ENCODE measurements at regions not wholly inside any gene's neighbourhood (a gene's known extent, or its start where the extent isn't known, plus 50 kb on each side); places are given as distances from the start of the nearest gene placed in this dataset.

GRCh38 chr5:9722601-9723180 lies 92.5 kb upstream of the TAS2R1 start:
- no peak overlapping the region for H3K27ac ChIP-seq
- no peaks in the 10 kb centered on the region for H3K79me2 ChIP-seq
- H3K4me1 ChIP-seq (ENCODE audit: insufficient read depth) = no peaks in the 10 kb centered on the region
- WGBS (ENCODE audit: low lambda C conversion rate, missing lambda C conversion rate) = 92% methylated on average over 4 of the region's 4 CpGs
- TF ChIP-seq EZH2 (IDR thresholded peaks at IDR 0.05; ENCODE audit: borderline replicate concordance) (no peak), EZH2phosphoT487 (IDR thresholded peaks at IDR 0.05; ENCODE audit: low read depth, severe bottlenecking, unreplicated experiment) (no peak)
- TF ChIP-seq, protein P1, sequence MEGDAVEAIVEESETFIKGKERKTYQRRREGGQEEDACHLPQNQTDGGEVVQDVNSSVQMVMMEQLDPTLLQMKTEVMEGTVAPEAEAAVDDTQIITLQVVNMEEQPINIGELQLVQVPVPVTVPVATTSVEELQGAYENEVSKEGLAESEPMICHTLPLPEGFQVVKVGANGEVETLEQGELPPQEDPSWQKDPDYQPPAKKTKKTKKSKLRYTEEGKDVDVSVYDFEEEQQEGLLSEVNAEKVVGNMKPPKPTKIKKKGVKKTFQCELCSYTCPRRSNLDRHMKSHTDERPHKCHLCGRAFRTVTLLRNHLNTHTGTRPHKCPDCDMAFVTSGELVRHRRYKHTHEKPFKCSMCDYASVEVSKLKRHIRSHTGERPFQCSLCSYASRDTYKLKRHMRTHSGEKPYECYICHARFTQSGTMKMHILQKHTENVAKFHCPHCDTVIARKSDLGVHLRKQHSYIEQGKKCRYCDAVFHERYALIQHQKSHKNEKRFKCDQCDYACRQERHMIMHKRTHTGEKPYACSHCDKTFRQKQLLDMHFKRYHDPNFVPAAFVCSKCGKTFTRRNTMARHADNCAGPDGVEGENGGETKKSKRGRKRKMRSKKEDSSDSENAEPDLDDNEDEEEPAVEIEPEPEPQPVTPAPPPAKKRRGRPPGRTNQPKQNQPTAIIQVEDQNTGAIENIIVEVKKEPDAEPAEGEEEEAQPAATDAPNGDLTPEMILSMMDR (IDR thresholded peaks at IDR 0.05; ENCODE audit: poor library complexity) = no peak
- H3K9me2 ChIP-seq (replicated peaks; ENCODE audit: insufficient read depth) = no peaks in the 10 kb centered on the region
- no peaks in the 10 kb centered on the region for H3K9me3 ChIP-seq (ENCODE audit: low read depth)
- no peak overlapping the region for H2AFZ ChIP-seq
- no peak overlapping the region for H3K4me3 ChIP-seq
- no peak for DNase-seq (ENCODE audit: low spot score)
- no peaks in the 10 kb centered on the region for H4K20me1 ChIP-seq (ENCODE audit: insufficient read depth, poor library complexity, severe bottlenecking)
- H3K36me3 ChIP-seq (replicated peaks; ENCODE audit: insufficient read depth, low read depth) = no peaks in the 10 kb centered on the region
- no peak overlapping the region for H3K4me2 ChIP-seq
- no peaks in the 10 kb centered on the region for H3K27me3 ChIP-seq

- Histone ChIP-seq H3K36me3 (replicated peaks; ENCODE audit: insufficient read depth, low read depth) (no peaks in the 10 kb centered on the region), H3K27ac (no peak overlapping the region), H3K9me2 (replicated peaks; ENCODE audit: insufficient read depth) (no peaks in the 10 kb centered on the region), H3K4me3 (no peak overlapping the region), H3K4me2 (no peak overlapping the region), H3K79me2 (no peaks in the 10 kb centered on the region), H4K20me1 (ENCODE audit: insufficient read depth, poor library complexity, severe bottlenecking) (no peaks in the 10 kb centered on the region), H2AFZ (no peak overlapping the region), H3K27me3 (no peaks in the 10 kb centered on the region), H3K9me3 (ENCODE audit: low read depth) (no peaks in the 10 kb centered on the region), H3K4me1 (ENCODE audit: insufficient read depth) (peaks cover 3% of the 10 kb centered on the region)
- TF ChIP-seq EZH2phosphoT487 (IDR thresholded peaks at IDR 0.05; ENCODE audit: low read depth, severe bottlenecking, unreplicated experiment) = no peak
- 89% methylated on average over 2 of the region's 2 CpGs for WGBS (ENCODE audit: low lambda C conversion rate, missing lambda C conversion rate)
- DNase-seq (ENCODE audit: low spot score) = no peak
Measured at GRCh38 chr5:9721161-9721560, 91.0 kb upstream of the TAS2R1 start.

DNA sequence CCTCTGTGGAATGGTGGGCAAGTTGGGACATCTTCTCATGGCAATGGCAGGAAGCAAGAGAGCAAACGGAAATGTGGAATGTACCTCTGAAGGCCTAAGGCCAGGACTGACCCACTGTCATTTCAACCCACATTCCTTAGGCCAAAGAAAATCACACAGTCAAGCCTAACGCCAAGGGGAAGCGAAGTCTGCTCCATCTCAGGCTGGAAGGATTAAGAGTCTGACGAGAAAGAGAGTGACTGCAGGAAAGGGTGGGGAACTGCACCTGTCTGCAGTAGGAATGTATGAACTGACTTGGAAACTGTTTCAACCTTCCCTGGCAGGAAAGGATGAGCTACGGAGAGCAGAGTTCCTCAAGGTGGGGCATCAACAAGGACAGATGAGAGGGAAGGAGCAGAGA lies 90.2 kb upstream of the TAS2R1 start:
- H3K27me3 ChIP-seq = no peaks in the 10 kb centered on the region
- no peaks in the 10 kb centered on the region for H3K9me2 ChIP-seq (replicated peaks; ENCODE audit: insufficient read depth)
- no peak overlapping the region for H3K4me3 ChIP-seq
- TF ChIP-seq EZH2 (IDR thresholded peaks at IDR 0.05; ENCODE audit: borderline replicate concordance) = no peak
- TF ChIP-seq, protein P1 (IDR thresholded peaks at IDR 0.05; ENCODE audit: poor library complexity) = no peak
- TF ChIP-seq EZH2phosphoT487 (IDR thresholded peaks at IDR 0.05; ENCODE audit: low read depth, severe bottlenecking, unreplicated experiment) = no peak
- H3K4me2 ChIP-seq = no peak overlapping the region
- no peaks in the 10 kb centered on the region for H3K36me3 ChIP-seq (replicated peaks; ENCODE audit: insufficient read depth, low read depth)
- no peaks in the 10 kb centered on the region for H3K9me3 ChIP-seq (ENCODE audit: low read depth)
- peaks cover 7% of the 10 kb centered on the region for H3K4me1 ChIP-seq (ENCODE audit: insufficient read depth)
- no peak for DNase-seq (ENCODE audit: low spot score)
- H3K27ac ChIP-seq = no peak overlapping the region
- H4K20me1 ChIP-seq (ENCODE audit: insufficient read depth, poor library complexity, severe bottlenecking) = no peaks in the 10 kb centered on the region
- no peak overlapping the region for H2AFZ ChIP-seq
- WGBS (ENCODE audit: low lambda C conversion rate, missing lambda C conversion rate) = 53% methylated on average over 5 of the region's 5 CpGs
- H3K79me2 ChIP-seq = no peaks in the 10 kb centered on the region

DNA sequence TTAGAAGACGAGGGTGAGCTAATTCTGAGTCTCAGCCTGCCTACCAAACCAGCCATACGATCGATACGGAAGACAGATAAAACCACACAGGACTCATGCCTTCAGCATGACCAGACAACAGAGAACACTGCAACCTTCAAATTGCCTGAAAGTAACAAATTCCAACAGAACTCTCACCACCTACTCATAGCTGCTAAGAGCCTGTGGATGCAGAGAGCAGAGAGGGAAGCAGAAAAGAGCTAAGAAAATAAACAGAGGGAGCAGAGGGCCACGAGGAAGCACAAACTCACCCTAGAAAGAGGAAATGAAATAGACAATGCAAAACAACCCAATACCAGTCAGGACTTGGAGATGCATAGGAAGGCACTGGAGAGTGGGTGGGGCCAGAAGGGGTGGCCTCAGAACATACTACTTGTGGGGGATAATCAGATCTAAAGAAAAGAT lies 86.7 kb upstream of the TAS2R1 start:
- no peaks in the 10 kb centered on the region for H3K27me3 ChIP-seq
- no peaks in the 10 kb centered on the region for H3K36me3 ChIP-seq (replicated peaks; ENCODE audit: insufficient read depth, low read depth)
- DNase-seq (ENCODE audit: low spot score) = no peak
- TF ChIP-seq, protein P1 (IDR thresholded peaks at IDR 0.05; ENCODE audit: poor library complexity) = no peak
- TF ChIP-seq EZH2phosphoT487 (IDR thresholded peaks at IDR 0.05; ENCODE audit: low read depth, severe bottlenecking, unreplicated experiment) (no peak), EZH2 (IDR thresholded peaks at IDR 0.05; ENCODE audit: borderline replicate concordance) (no peak)
- H3K9me3 ChIP-seq (ENCODE audit: low read depth) = no peaks in the 10 kb centered on the region
- no peak overlapping the region for H2AFZ ChIP-seq
- 45% methylated on average over 5 of the region's 5 CpGs for WGBS (ENCODE audit: low lambda C conversion rate, missing lambda C conversion rate)
- no peak overlapping the region for H3K27ac ChIP-seq
- H3K4me2 ChIP-seq = no peak overlapping the region
- no peaks in the 10 kb centered on the region for H3K79me2 ChIP-seq
- H3K9me2 ChIP-seq (replicated peaks; ENCODE audit: insufficient read depth) = no peaks in the 10 kb centered on the region
- H3K4me1 ChIP-seq (ENCODE audit: insufficient read depth) = peaks cover 7% of the 10 kb centered on the region
- H3K4me3 ChIP-seq = no peak overlapping the region
- no peaks in the 10 kb centered on the region for H4K20me1 ChIP-seq (ENCODE audit: insufficient read depth, poor library complexity, severe bottlenecking)

All from hepatocyte (in vitro differentiated cells).